ENCODE measurements at regions not wholly inside any gene's neighbourhood (a gene's known extent, or its start where the extent isn't known, plus 50 kb on each side); places are given as distances from the start of the nearest gene placed in this dataset.

DNA sequence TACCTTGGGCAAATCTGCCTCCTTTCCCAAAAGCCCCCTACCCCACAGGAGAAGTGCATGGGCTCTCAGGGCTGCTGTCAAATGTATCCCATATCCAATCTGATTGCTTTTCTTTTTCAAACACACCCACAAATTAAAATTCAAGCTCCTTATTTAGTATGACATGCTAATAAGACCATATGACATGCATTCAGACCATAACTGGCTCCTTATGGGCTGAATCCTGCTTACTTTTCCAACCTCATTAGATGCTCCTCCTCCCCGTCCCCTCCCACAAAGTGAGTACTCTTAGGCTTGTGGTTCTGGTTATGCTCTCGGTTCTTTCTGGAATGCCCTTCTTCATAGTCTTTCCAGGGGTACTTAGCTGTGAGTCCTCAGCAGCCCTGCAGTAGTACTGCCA, 59.0 kb upstream of the TOM1L1 start:
- no peak for TF ChIP-seq EZH2phosphoT487 (conservative IDR thresholded peaks at IDR 0.05; ENCODE audit: low read length)
- TF ChIP-seq, protein P1, sequence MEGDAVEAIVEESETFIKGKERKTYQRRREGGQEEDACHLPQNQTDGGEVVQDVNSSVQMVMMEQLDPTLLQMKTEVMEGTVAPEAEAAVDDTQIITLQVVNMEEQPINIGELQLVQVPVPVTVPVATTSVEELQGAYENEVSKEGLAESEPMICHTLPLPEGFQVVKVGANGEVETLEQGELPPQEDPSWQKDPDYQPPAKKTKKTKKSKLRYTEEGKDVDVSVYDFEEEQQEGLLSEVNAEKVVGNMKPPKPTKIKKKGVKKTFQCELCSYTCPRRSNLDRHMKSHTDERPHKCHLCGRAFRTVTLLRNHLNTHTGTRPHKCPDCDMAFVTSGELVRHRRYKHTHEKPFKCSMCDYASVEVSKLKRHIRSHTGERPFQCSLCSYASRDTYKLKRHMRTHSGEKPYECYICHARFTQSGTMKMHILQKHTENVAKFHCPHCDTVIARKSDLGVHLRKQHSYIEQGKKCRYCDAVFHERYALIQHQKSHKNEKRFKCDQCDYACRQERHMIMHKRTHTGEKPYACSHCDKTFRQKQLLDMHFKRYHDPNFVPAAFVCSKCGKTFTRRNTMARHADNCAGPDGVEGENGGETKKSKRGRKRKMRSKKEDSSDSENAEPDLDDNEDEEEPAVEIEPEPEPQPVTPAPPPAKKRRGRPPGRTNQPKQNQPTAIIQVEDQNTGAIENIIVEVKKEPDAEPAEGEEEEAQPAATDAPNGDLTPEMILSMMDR (IDR thresholded peaks at IDR 0.05; ENCODE audit: insufficient read depth, low read length, poor library complexity, severe bottlenecking) = no peak
